ENCODE measurements at regions not wholly inside any gene's neighbourhood (a gene's known extent, or its start where the extent isn't known, plus 50 kb on each side); places are given as distances from the start of the nearest gene placed in this dataset.
A peak's percentile ranks its signal among the peaks of the same experiment; 100 is the strongest.
"Not testable (repeated sequence)": the region's sequence is repeated elsewhere in the genome, so short reads cannot be mapped to it uniquely, and the experiment has no call there.

DNA sequence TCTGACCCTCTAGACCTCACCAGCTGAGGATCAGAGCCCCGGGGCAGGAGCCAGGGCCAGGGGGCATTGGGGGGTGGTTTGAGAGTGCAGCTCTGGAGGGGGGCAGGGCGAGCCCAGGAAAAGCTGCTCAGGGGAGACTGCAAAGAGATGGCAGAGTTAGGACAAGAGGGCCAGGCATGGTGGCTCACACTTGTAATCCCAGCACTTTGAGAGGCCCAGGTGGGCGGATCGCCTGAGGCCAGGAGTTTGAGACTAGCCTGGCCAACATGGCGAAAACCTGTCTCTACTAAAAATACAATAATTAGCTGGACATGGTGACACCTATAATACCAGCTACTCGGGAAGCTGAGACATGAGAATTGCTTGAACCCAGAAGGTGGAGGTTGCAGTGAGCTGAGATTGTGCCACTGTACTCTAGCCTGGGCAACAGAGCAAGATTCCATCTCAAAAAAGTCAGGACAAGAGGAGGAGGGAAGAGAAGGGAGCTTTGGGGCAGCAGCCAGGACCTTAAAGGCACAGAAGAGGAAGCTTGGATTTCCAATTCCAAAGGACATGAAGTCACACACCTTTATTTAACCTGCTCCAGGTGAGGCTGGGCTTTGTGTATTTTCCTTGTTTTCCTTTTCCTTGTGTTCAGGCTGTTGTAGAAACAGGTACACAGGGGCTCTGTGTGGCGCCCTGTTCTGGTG, 180.5 kb upstream of the OSBPL11 start:
- not testable (repeated sequence) for DNase-seq (ENCODE audit: low read depth); H3K4me3 ChIP-seq (ENCODE audit: low read depth, low read length)

DNA sequence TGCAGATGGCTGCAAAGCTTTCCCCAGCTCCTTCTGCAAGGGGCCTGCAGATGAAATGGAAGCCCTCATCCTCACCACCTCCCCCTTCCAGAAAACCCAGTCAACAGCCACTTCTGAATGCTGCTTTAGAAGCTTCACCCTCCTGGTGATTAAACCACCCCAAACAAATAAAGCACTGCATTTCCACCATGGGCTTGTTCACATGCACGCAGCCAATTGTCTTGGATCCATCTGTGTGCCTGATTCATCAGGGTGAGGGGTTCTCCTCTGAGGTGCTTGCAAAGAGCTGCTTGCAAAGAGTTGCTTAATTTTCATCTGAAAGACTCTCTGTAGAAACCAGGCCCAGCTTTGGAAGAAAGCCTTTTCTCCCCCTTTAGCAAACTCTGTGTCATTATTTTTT, 184.0 kb upstream of the OSBPL11 start:
- not testable (repeated sequence) for H3K4me3 ChIP-seq (ENCODE audit: low read depth, low read length); DNase-seq (ENCODE audit: low read depth)

DNA sequence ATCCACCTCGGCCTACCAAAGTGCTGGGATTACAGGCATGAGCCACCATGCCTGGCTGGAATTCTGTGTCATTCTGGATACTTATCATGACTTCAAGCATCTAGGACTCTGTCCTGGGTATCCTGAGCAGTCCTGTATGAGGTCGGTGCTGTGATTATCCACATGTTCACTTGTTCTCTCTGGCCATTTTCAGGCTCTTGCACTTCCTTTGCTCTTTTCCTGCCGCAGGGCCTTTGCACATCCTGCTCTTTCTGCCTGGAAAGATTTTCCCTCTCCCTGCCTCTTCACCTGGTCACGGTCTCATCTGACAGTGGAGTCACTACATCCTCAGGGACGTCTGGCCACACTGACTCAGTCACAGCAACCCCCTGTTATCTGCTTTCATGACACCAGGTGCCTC, 184.6 kb upstream of the OSBPL11 start:
- DNase-seq (ENCODE audit: low read depth); H3K4me3 ChIP-seq (ENCODE audit: low read depth, low read length): not testable (repeated sequence)

DNA sequence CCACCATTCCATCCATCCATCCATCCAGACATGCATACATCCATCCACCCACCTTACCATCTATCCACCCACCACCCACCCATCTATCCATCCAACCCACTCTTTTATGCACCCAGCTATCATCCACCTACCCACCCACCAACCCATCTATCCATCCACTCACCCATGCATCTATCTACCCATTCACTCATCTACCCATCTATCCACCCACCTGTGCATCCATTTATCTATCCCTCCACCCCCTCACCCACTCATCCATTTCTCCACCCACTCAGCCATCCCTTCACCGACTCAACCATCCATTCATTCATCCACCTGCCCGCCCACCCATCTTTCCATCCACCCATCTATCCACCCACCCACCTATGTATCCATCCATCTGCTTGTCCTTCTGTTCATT, 186.4 kb upstream of the OSBPL11 start:
- DNase-seq (ENCODE audit: low read depth); H3K4me3 ChIP-seq (ENCODE audit: low read depth, low read length): not testable (repeated sequence)

DNA sequence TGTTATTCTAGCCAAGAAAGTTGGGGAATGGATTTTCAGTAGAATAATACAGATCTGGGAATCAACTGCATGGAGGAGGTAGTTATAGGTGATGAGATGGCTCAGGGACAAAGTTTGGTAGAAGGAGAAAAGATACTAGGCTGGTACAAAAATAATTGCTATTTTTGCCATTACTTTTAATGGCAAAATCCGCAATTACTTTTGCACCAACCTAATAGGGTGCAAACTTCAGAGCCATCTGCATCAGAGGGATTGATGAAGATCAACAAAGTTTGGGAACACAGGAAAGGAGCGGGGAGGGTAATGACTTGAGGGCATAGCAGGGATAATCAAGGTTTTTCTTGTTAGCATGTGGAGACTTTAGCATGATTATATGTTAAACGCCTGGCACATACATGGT, 178.7 kb upstream of the ROPN1B start:
- DNase-seq (ENCODE audit: low read depth); H3K4me3 ChIP-seq (ENCODE audit: low read depth, low read length): not testable (repeated sequence)

DNA sequence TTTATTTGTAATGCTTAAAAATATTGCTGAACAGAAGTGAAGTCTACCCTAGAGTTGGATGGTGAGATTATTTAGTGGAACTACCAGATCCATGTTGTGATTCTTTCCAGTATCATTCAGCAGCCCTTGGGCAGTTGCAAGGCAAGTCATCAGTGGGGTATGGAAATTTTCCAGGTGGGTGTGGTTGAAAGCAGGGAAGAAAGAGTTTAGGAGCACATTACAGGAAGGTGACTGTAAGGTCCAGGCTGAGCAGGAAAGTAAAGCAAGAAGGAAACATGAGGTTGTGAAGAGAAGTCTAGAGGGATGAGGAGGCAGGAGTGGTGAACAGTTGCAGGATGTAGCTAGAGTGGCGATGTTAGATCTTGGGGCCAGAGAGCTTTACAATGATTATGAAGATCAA, 178.0 kb upstream of the ROPN1B start:
- peak; percentile 0 for DNase-seq (ENCODE audit: low read depth)
- H3K4me3 ChIP-seq (ENCODE audit: low read depth, low read length), result not testable (repeated sequence)

DNA sequence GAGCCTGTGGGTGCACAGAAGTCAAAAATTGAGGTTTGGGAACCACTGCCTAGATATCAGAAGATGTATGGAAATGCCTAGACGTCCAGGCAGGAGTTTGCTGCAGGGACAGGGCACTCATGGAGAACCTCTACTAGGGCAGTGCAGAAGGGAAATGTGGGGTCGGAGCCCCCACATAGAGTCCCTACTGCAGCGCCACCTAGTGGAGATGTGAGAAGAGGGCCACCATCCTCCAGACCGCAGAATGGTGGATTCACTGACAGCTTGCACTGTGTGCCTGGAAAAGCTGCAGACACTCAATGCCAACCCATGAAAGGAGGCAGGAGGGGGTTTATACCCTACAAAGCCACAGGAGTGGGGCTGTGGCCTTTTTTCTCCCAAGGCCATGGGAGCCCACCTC, 159.0 kb upstream of the ROPN1B start:
- not testable (repeated sequence) for H3K4me3 ChIP-seq (ENCODE audit: low read depth, low read length); DNase-seq (ENCODE audit: low read depth)

DNA sequence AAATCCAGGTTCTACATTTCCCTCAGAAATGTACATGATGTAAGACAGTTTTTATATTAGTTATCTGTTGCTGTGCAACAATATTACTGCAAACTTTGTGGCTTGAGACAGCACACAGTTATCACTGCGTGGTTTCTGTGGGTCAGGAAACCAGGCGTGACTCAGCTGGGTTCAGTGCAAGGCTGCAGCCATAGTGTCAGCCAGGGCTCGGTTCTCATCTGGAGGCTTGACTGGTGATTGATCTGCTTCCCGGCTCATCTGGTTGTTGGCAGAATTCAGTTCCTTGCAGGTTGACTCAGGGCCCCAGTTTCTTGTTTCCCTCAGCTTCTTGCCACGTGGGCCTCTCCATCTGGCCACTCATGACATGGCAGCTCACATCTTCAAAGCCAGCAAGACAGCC, 146.8 kb upstream of the ROPN1B start:
- DNase-seq (ENCODE audit: low read depth), result peak; percentile 73
- not testable (repeated sequence) for H3K4me3 ChIP-seq (ENCODE audit: low read depth, low read length)

DNA sequence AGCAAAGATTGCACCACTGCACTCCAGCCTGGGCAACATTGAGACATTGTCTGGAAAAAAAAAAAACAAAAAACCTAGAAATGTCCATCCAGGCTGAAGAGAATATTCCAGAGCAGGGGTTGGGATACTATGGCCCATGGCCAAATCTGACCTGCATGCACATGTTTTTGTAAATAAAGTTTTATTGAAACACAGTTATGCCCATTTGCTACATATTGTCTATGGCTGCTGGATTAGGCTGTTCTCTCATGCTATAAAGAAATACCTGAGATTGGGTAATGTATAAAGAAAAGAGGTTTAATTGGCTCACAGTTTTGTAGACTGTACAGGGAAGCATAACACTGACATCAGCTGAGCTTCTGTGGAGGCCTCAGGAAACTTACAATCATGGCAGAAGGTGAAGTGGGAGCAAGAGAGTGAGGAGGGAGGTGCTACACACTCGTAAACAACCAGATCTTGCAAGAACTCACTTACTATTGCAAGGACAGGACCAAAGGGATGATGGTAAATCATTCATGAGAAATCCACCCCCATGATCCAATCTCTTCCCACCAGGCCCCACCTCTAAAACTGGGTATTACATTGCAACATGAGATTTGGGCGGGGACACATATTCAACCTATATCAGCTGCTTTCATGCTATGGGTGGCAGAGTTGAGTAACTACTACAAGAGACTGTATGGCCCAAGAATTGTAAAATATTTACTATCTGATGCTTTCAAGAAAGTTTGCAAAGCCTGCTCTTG, 137.8 kb upstream of the ROPN1B start:
- DNase-seq (ENCODE audit: low read depth), result not testable (repeated sequence)

DNA sequence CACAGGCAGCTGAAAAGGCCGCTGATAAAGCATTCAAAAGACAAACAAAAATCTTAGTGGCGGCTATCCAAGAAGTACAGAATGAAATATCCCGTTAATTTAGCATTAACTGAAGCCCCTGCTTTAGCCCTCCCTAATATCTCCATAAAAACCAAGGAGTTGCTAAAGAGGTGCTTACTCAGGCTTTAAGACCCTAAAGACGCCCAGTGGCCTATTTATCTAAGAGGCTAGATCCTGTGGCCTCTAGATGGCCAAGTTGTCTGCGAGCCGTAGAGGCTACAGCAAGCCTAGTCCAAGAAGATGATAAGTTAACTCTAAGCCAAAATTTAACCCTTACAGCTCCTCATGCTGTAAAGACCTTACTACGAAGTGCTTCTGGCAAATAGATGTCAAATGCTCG, 133.4 kb upstream of the ROPN1B start:
- H3K4me3 ChIP-seq (ENCODE audit: low read depth, low read length); DNase-seq (ENCODE audit: low read depth): not testable (repeated sequence)

More for the DNA sequence above, 137.8 kb upstream of the ROPN1B start:
- H3K4me3 ChIP-seq (ENCODE audit: low read depth, low read length), result not testable (repeated sequence)

DNA sequence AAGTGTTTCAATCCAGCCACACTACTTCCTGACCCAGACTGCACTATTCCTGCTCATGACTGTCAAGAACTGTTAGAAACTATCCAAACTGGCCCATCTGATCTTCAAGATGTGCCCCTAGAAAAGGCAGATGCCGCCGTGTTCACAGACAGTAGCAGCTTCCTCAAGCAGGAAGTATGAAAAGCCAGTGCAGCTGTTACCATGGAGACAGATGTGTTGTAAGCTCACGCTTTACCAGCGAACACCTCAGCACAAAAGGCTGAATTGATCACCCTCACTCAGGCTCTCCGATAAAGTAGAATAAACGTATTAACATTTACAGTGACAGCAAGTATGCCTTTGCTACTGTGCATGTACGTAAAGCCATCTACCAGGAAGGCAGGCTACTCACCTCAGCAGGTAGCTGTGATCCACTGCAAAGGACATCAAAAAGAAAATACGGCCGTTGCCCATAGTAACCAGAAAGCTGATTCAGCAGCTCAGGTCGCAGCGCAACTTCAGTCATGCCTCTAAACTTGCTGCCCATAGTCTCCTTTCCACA, 132.9 kb upstream of the ROPN1B start:
- H3K4me3 ChIP-seq (ENCODE audit: low read depth, low read length); DNase-seq (ENCODE audit: low read depth): not testable (repeated sequence)

DNA sequence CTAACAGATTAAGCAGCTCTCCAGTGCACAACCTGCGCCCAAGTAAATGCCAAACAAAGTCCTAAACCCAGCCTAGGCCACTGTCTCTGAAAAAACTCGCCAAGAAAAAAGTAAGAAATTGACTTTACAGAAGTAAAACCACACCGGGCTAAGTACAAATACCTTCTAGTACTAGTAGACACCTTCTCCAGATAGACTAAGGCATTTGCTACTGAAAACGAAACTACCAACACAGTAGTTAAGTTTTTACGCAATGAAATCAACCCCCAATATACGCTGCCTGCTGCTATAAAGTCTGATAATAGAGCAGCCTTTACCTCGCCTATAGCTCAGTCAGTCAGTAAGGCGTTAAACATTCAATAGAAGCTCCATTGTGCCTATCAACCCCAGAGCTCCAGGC, 132.2 kb upstream of the ROPN1B start:
- not testable (repeated sequence) for H3K4me3 ChIP-seq (ENCODE audit: low read depth, low read length); DNase-seq (ENCODE audit: low read depth)

DNA sequence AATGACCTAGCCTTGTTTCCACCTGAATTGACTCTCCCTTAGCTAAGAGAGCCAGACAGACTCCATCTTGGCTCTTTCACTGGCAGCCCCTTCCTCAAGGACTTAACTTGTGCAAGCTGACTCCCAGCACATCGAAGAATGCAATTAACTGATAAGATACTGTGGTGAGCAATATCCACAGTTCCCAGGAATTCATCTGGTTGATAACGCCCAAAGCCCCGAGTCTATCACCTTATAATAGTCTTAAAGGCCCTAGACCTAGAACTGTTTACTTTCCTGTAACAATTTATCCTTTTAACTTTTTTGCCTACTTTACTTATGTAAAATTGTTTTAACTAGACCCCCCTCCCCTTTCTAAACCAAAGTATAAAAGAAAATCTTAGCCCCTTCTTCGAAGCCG, 130.1 kb upstream of the ROPN1B start:
- DNase-seq (ENCODE audit: low read depth); H3K4me3 ChIP-seq (ENCODE audit: low read depth, low read length): not testable (repeated sequence)

DNA sequence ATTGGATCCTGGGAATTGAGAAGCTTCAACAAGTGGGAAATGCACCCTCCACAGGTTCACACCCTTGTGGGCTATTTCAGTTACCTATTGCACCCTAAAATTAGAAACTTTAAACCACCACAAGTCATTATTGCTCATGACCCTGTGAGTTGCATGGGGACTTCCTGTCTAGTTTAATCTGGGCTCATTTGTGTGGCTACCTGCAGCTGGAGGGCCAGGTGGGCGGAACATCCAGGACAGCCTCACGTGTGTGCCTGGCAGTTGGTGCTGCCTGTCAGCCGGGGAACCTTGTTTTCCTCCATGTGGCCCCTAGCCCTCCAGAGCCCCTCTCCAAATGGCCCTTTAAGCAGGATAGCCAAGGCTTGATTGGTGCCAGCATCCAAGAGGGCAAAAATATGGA, 128.5 kb upstream of the ROPN1B start:
- DNase-seq (ENCODE audit: low read depth); H3K4me3 ChIP-seq (ENCODE audit: low read depth, low read length): not testable (repeated sequence)

DNA sequence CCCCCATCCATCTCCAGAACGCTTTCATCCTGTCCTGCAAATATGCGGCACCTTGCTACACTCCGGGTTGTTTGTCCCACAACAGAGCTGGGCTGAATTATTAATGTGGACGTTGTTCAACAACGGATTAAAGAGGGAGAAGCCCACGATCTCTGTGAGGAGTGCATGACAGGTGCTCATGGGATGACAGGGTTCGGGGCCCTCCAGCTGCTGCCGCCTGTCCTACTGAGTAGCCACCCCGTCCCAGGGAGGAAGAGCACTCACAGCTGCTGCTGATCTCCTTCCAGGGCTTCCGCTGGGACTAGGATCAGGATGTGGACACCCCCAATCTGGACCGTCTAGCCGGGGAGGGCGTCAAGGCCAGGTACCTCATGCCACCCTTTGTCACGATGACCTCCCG, 121.0 kb upstream of the ROPN1B start:
- not testable (repeated sequence) for DNase-seq (ENCODE audit: low read depth); H3K4me3 ChIP-seq (ENCODE audit: low read depth, low read length)

DNA sequence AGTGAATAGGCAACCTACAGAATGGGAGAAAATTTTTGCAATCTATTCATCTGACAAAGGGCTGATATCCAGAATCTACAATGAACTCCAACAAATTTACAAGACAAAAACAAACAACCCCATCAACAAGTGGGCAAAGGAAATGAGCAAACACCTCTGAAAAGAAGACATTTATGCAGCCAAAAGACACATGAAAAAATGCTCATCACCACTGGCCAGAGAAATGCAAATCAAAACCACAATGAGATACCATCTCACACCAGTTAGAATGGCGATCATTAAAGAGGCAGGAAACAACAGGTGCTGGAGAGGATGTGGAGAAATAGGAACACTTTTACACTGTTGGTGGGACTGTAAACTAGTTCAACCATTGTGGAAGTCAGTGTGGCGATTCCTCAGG, 114.0 kb upstream of the ROPN1B start:
- DNase-seq (ENCODE audit: low read depth); H3K4me3 ChIP-seq (ENCODE audit: low read depth, low read length): not testable (repeated sequence)

DNA sequence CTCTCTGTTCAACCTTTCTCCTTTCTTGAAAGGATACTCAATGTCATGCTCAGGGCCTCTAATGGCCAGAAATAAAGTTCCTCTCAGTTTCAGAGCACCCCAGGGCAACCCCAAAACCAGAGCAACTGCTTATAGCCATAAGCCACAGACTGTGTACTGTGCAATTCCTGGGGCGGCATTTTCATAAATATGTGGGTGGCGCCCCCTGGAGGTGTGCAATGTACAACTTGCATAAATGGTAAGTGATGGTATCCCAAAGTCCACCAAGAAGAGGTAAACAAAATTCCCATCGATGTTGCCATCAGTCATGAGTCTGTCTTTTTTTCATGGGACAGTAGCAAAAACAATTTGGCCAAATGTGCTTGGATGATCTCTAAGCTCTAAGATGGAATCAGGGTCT, 108.4 kb upstream of the ROPN1B start:
- DNase-seq (ENCODE audit: low read depth); H3K4me3 ChIP-seq (ENCODE audit: low read depth, low read length): not testable (repeated sequence)

DNA sequence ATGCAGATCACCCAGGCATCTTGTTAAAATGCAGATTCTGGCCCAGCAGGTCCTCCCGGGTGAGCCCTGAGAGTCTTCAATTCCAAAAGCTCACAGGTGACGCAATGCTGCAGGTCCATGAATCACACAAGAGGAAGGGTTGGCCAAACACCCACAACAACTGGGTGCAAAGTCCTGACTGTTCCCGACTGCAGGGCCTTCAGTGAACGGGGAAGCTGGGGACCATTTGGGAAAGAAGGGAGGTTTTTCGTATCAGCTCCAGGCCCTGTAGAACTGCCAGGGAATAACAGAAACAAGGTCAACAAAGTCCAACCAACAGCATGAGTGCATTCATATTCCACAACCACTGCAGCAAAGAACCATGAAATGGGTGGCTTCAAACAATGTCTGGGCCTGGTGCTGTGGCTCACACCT, 106.1 kb upstream of the ROPN1B start:
- not testable (repeated sequence) for DNase-seq (ENCODE audit: low read depth); H3K4me3 ChIP-seq (ENCODE audit: low read depth, low read length)

DNA sequence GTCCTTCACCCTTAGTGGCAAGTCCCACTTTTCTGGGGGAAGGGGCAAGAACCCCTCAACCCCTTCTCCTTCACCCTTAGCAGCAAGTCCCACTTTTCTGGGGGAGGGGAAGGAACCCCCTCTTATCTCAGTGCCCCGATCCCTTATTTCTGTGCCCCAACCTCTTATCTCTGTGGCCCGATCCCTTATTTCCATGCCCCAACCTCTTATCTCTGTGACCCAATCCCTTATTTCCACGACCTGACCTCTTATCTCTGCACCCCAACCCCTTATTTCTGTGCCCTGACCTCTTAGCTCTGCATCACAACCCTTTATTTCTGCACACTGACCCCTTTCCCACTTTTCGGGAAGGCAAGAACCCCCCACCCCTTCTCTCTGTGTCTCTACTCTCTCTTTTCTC, 104.4 kb upstream of the ROPN1B start:
- not testable (repeated sequence) for DNase-seq (ENCODE audit: low read depth); H3K4me3 ChIP-seq (ENCODE audit: low read depth, low read length)

DNA sequence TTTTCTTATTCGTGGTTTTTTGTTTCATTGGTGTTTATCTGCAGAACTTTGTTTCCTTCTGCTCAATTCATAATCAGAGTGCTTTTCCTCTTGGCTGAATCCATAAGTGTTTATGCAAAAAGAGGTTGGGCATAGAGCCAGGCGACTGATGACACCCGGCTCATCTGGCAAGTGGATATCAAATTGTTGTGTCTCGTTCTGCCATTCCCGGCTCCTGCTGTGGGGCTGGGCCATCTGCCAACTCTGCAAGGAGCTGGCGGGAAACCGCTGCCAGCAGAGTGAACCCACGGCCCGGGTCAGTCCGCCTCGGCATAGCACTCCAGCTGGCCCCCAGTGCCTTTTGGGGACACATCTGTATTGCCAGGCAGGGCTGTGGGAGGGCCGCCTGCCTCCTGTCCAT, 83.0 kb upstream of the ROPN1B start:
- DNase-seq (ENCODE audit: low read depth), result peak; percentile 66
- H3K4me3 ChIP-seq (ENCODE audit: low read depth, low read length), result not testable (repeated sequence)

Data from fibroblast of the aortic adventitia (primary cell).